Kidney epithelial cell (primary cell): ENCODE measurements at regions not wholly inside any gene's neighbourhood (a gene's known extent, or its start where the extent isn't known, plus 50 kb on each side); places are given as distances from the start of the nearest gene placed in this dataset.

Source experiments
- DNase-seq: peaks from one replicate; pipeline ENCODE4 v3.0.0-alpha.2; 2010; ENCODE audit warnings: low read depth
- H3K27me3 ChIP-seq: 2 replicates; pipeline ENCODE4 v1.6.0; 2011; ENCODE audit warnings: low read length; ENCODE audit not compliant: control insufficient read depth, insufficient read depth
- H3K36me3 ChIP-seq: 2 replicates; pipeline ENCODE4 v1.5.1; 2011; ENCODE audit warnings: low read length; ENCODE audit not compliant: control insufficient read depth, insufficient read depth
- H3K4me3 ChIP-seq: 2 replicates; pipeline ENCODE4 v1.5.1; 2011; ENCODE audit warnings: low read depth, mild to moderate bottlenecking, control low read depth, low read length
- CTCF ChIP-seq: IDR thresholded peaks from 2 replicates; pipeline ENCODE4 v1.5.1; 2011; ENCODE audit warnings: mild to moderate bottlenecking, moderate library complexity, low read length, control low read depth, inconsistent platforms; ENCODE audit not compliant: insufficient read depth, poor library complexity, severe bottlenecking

GRCh38 chr10:6907877-6908530 is 327.9 kb upstream of the PRKCQ start:
- Histone ChIP-seq H3K4me3 (no peak overlapping the region), H3K27me3 (no peaks in the 10 kb centered on the region), H3K36me3 (no peaks in the 10 kb centered on the region)
- no peak for TF ChIP-seq CTCF
- DNase-seq: no peak

- no peak for TF ChIP-seq CTCF
- Histone ChIP-seq H3K36me3 (no peaks in the 10 kb centered on the region), H3K27me3 (no peaks in the 10 kb centered on the region), H3K4me3 (no peak overlapping the region)
- no peak for DNase-seq
These were observed 314.3 kb upstream of the PRKCQ start for GRCh38 chr10:6894405-6894804.

GRCh38 chr10:6892864-6893263 is 312.8 kb upstream of the PRKCQ start:
- Histone ChIP-seq H3K27me3 (no peaks in the 10 kb centered on the region), H3K36me3 (no peaks in the 10 kb centered on the region), H3K4me3 (no peak overlapping the region)
- TF ChIP-seq CTCF: no peak
- DNase-seq: no peak

GRCh38 chr10:6891924-6892323 is 311.8 kb upstream of the PRKCQ start:
- Histone ChIP-seq H3K27me3 (no peaks in the 10 kb centered on the region), H3K4me3 (no peak overlapping the region), H3K36me3 (no peaks in the 10 kb centered on the region)
- DNase-seq: no peak
- no peak for TF ChIP-seq CTCF

GRCh38 chr10:6889718-6890117 is 309.6 kb upstream of the PRKCQ start:
- no peaks in the 10 kb centered on the region for H3K36me3 ChIP-seq
- H3K4me3 ChIP-seq: no peak overlapping the region
- no peaks in the 10 kb centered on the region for H3K27me3 ChIP-seq
- TF ChIP-seq CTCF: no peak
- DNase-seq: no peak

GRCh38 chr10:6888434-6888833 is 308.4 kb upstream of the PRKCQ start:
- no peak for DNase-seq
- Histone ChIP-seq H3K36me3 (no peaks in the 10 kb centered on the region), H3K4me3 (no peak overlapping the region), H3K27me3 (no peaks in the 10 kb centered on the region)
- TF ChIP-seq CTCF: no peak
